Caco-2 (cell line): ENCODE measurements at regions not wholly inside any gene's neighbourhood (a gene's known extent, or its start where the extent isn't known, plus 50 kb on each side); places are given as distances from the start of the nearest gene placed in this dataset.

ENCODE experiments used
- BruUV-seq: library from RNA; stranded (reverse); fragments of 400-500 nt; replicated peaks from 2 replicates; lab custom pipeline; 2021; lab: Mats Ljungman, UMichigan
- CTCF ChIA-PET: fragments of 300-600 bp; sonication (Branson Sonifier 250); formaldehyde crosslinking; loops from one replicate; lab custom pipeline; 2022; ENCODE audit warnings: antibody characterized with exemption; lab: Charles Lee
- POLR2A ChIA-PET: fragments of 300-600 bp; sonication (Branson Sonifier 250); formaldehyde crosslinking; loops from one replicate; lab custom pipeline; 2022; ENCODE audit warnings: antibody characterized with exemption; lab: Charles Lee
- DNase-seq, 2 experiments: peaks; one replicate each; pipeline versions ENCODE4 v3.0.0 to v3.0.0-alpha.2; 2020 to 2022
- H3K27me3 ChIP-seq: replicated peaks from 2 replicates; pipeline ENCODE4 v1.6.0; 2011; ENCODE audit warnings: low read length; ENCODE audit not compliant: control insufficient read depth, insufficient read depth
- H3K36me3 ChIP-seq: 2 replicates; pipeline ENCODE4 v1.5.1; 2011; ENCODE audit warnings: low read length; ENCODE audit not compliant: control insufficient read depth, insufficient read depth
- H3K4me1 ChIP-seq: fragments of 250-450 bp; sonication (Bioruptor Pico); 2 replicates; pipeline ENCODE4 v1.5.1; 2020; ENCODE audit warnings: mild to moderate bottlenecking
- H3K4me3 ChIP-seq: 2 replicates; pipeline ENCODE4 v1.5.1; 2011; ENCODE audit warnings: low read depth, mild to moderate bottlenecking, control low read depth, low read length
- H3K9me3 ChIP-seq: fragments of 250-450 bp; sonication (Bioruptor Pico); 2 replicates; pipeline ENCODE4 v1.5.1; 2020; ENCODE audit warnings: mild to moderate bottlenecking, moderate library complexity
- H3K27ac Mint-ChIP-seq: one replicate; pipeline ENCODE4 v1.8.0; 2022; ENCODE audit warnings: mixed read lengths; ENCODE audit not compliant: unreplicated experiment
- H3K27me3 Mint-ChIP-seq: one replicate; pipeline ENCODE4 v1.8.0; 2022; ENCODE audit warnings: mixed read lengths; ENCODE audit not compliant: insufficient read depth, unreplicated experiment
- H3K36me3 Mint-ChIP-seq: one replicate; pipeline ENCODE4 v1.8.0; 2022; ENCODE audit warnings: mild to moderate bottlenecking, mixed read lengths; ENCODE audit not compliant: insufficient read depth, unreplicated experiment
- H3K4me1 Mint-ChIP-seq: one replicate; pipeline ENCODE4 v1.8.0; 2022; ENCODE audit warnings: low read depth, mixed read lengths; ENCODE audit not compliant: unreplicated experiment
- H3K4me3 Mint-ChIP-seq: one replicate; pipeline ENCODE4 v1.8.0; 2022; ENCODE audit warnings: mild to moderate bottlenecking, moderate library complexity, mixed read lengths; ENCODE audit not compliant: unreplicated experiment
- H3K9me3 Mint-ChIP-seq: one replicate; pipeline ENCODE4 v1.8.0; 2022; ENCODE audit warnings: mixed read lengths; ENCODE audit not compliant: unreplicated experiment
- CTCF ChIP-seq, 2 experiments: fragments of 200-600 bp in 1 of 2; IDR thresholded peaks; 1 replicate in 1 of 2; 2 replicates in 1 of 2; pipeline versions ENCODE4 v1.5.1 to v1.8.0; 2011 to 2022; ENCODE audit warnings: antibody characterized with exemption in 1 of 2, control low read depth in 1 of 2, inconsistent platforms in 1 of 2, low read depth in 1 of 2, low read length in 1 of 2, mild to moderate bottlenecking in 1 of 2, moderate library complexity in 1 of 2; ENCODE audit not compliant: insufficient read depth in 1 of 2, severe bottlenecking in 1 of 2, unreplicated experiment in 1 of 2
- intact Hi-C: fragments of 100-400 bp; cut with micrococcal nuclease; formaldehyde crosslinking; loops from one replicate; pipeline ENCODE4 v1.10.0; 2022; ENCODE audit not compliant: unreplicated experiment

- Mint-ChIP-seq H3K36me3 (no peaks in the 10 kb centered on the region), H3K4me1 (no peaks in the 10 kb centered on the region), H3K9me3 (no peaks in the 10 kb centered on the region), H3K27me3 (peaks cover 4% of the 10 kb centered on the region), H3K4me3 (no peak overlapping the region), H3K27ac (no peak overlapping the region)
- ChIA-PET CTCF (interaction anchor here (1.3 kb wide), 1 partner anchor 117 kb away, joined by 3 read pairs; no protein-coding TSS in a partner anchor), POLR2A (no interaction called here)
- Histone ChIP-seq H3K4me1 (0 out of 2 replicates have a peak, but pooled peaks cover 3% of the 10 kb centered on the region), H3K9me3 (no peaks in the 10 kb centered on the region), H3K27me3 (no peaks in the 10 kb centered on the region), H3K4me3 (no peak overlapping the region), H3K36me3 (no peaks in the 10 kb centered on the region)
- BruUV-seq: no TSS peak
- no peak for TF ChIP-seq CTCF (IDR thresholded peaks at IDR 0.05; ENCODE audit: insufficient read depth in 1 of 2, low read depth in 1 of 2, low read length in 1 of 2, severe bottlenecking in 1 of 2, unreplicated experiment in 1 of 2)
- DNase-seq: no peak
- intact Hi-C loops: no loop called here
Observed at GRCh38 chr5:135671052-135671705, 92.4 kb upstream of the CXCL14 start.

DNA sequence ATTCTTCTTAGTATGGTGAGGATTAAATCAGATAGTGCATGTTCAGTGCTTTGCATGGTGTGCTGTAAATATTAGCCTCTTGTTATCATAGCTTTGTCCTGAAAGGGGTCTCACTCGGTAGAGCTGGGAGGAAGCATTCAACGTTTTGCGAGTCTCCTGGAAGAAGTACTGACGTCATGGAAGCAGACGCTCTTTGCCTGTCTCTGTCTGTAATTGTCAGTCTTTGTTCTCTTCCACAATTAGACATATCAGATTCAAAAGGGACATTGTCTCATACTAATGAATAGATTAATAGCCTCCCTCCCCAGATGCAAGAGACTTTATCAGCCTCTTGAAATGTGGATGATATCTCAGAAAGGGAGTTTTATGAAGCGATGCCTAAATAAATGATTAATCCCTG, 91.8 kb upstream of the CXCL14 start:
- TF ChIP-seq CTCF (IDR thresholded peaks at IDR 0.05; ENCODE audit: insufficient read depth in 1 of 2, low read depth in 1 of 2, low read length in 1 of 2, severe bottlenecking in 1 of 2, unreplicated experiment in 1 of 2): no peak
- Histone ChIP-seq H3K9me3 (no peaks in the 10 kb centered on the region), H3K36me3 (no peaks in the 10 kb centered on the region), H3K27me3 (no peaks in the 10 kb centered on the region), H3K4me3 (no peak overlapping the region), H3K4me1 (0 out of 2 replicates have a peak, but pooled peaks cover 3% of the 10 kb centered on the region)
- H3K4me3 Mint-ChIP-seq: no peak overlapping the region
- no peaks in the 10 kb centered on the region for H3K9me3 Mint-ChIP-seq
- no peaks in the 10 kb centered on the region for H3K36me3 Mint-ChIP-seq
- POLR2A ChIA-PET: no interaction called here
- intact Hi-C loops: no loop called here
- DNase-seq: no peak
- H3K27me3 Mint-ChIP-seq: peaks cover 7% of the 10 kb centered on the region
- no peaks in the 10 kb centered on the region for H3K4me1 Mint-ChIP-seq
- BruUV-seq: no TSS peak
- no peak overlapping the region for H3K27ac Mint-ChIP-seq
- CTCF ChIA-PET: interaction anchor here (1.3 kb wide), 1 partner anchor 116 kb away, joined by 3 read pairs; no protein-coding TSS in a partner anchor

DNA sequence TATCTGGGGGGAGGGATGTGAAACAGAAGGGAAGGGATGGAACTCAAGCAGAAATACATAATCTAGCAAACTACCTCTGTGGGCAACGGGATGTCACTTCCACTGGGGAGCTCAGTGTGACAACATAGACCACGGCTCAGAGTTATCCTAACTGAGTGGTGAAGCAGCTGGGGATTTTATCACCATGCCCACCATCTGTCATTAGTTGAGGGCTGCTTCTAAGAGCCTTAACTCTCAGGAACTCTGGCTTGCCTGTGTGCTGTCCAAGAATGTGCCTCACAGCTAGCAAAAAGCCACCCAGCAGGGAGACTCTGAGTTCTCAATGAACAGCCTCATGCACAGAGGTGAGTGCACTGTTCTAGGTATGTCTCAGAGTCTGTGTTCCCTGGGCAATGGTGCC, 90.6 kb upstream of the CXCL14 start:
- H3K27me3 Mint-ChIP-seq: peaks cover 3% of the 10 kb centered on the region
- no peak for DNase-seq
- no peak for TF ChIP-seq CTCF (IDR thresholded peaks at IDR 0.05; ENCODE audit: insufficient read depth in 1 of 2, low read depth in 1 of 2, low read length in 1 of 2, severe bottlenecking in 1 of 2, unreplicated experiment in 1 of 2)
- no peaks in the 10 kb centered on the region for H3K9me3 Mint-ChIP-seq
- H3K4me3 Mint-ChIP-seq: no peak overlapping the region
- no peaks in the 10 kb centered on the region for H3K36me3 Mint-ChIP-seq
- ChIA-PET CTCF (no interaction called here), POLR2A (no interaction called here)
- Histone ChIP-seq H3K27me3 (no peaks in the 10 kb centered on the region), H3K36me3 (no peaks in the 10 kb centered on the region), H3K4me3 (no peak overlapping the region), H3K4me1 (0 out of 2 replicates have a peak, but pooled peaks cover 3% of the 10 kb centered on the region), H3K9me3 (no peaks in the 10 kb centered on the region)
- BruUV-seq: no TSS peak
- H3K27ac Mint-ChIP-seq: no peak overlapping the region
- intact Hi-C loops: no loop called here
- no peaks in the 10 kb centered on the region for H3K4me1 Mint-ChIP-seq
